Gastroesophageal sphincter (tissue), 3 donors: ENCODE measurements at regions not wholly inside any gene's neighbourhood (a gene's known extent, or its start where the extent isn't known, plus 50 kb on each side); places are given as distances from the start of the nearest gene placed in this dataset.

Experiments used
- POLR2A ChIP-seq, 2 donors: fragments of 450-650 bp; IDR thresholded peaks; one replicate each; pipeline ENCODE4 v1.6.1; 2017; ENCODE audit warnings: antibody characterized with exemption in 2 of 2, mild to moderate bottlenecking in 2 of 2, moderate library complexity in 1 of 2
- TF ChIP-seq, protein P1 (sequence below), 4 experiments: fragments of 200-600 bp in 2 of 4; fragments of 450-650 bp in 2 of 4; sonication (generic) in 1 of 4; IDR thresholded peaks; one replicate each; pipeline ENCODE4 v1.5.1; 2017 to 2019; ENCODE audit warnings: antibody characterized with exemption in 4 of 4, mild to moderate bottlenecking in 2 of 4, moderate library complexity in 2 of 4

- TF ChIP-seq, protein P1, sequence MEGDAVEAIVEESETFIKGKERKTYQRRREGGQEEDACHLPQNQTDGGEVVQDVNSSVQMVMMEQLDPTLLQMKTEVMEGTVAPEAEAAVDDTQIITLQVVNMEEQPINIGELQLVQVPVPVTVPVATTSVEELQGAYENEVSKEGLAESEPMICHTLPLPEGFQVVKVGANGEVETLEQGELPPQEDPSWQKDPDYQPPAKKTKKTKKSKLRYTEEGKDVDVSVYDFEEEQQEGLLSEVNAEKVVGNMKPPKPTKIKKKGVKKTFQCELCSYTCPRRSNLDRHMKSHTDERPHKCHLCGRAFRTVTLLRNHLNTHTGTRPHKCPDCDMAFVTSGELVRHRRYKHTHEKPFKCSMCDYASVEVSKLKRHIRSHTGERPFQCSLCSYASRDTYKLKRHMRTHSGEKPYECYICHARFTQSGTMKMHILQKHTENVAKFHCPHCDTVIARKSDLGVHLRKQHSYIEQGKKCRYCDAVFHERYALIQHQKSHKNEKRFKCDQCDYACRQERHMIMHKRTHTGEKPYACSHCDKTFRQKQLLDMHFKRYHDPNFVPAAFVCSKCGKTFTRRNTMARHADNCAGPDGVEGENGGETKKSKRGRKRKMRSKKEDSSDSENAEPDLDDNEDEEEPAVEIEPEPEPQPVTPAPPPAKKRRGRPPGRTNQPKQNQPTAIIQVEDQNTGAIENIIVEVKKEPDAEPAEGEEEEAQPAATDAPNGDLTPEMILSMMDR (IDR thresholded peaks at IDR 0.05): no peak
- no peak for TF ChIP-seq POLR2A (IDR thresholded peaks at IDR 0.05)
Observed at GRCh38 chrX:39030636-39031035, 229.4 kb downstream of the MID1IP1 start.
